ENCODE measurements at regions not wholly inside any gene's neighbourhood (a gene's known extent, or its start where the extent isn't known, plus 50 kb on each side); places are given as distances from the start of the nearest gene placed in this dataset.

- POLR2A ChIA-PET (ENCODE audit: partially characterized antibody), result no interaction called here
- no peak for FAIRE-seq
- TF ChIP-seq FOSL1 (IDR thresholded peaks at IDR 0.05; ENCODE audit: insufficient read depth, low read depth, low read length) (no peak), HDAC2 (IDR thresholded peaks at IDR 0.05; ENCODE audit: borderline replicate concordance in 1 of 2, low read depth in 2 of 2, low read length in 2 of 2) (no peak), USF2 (IDR thresholded peaks at IDR 0.05; ENCODE audit: low read length) (no peak), SIRT6 (IDR thresholded peaks at IDR 0.05; ENCODE audit: low read length) (no peak), RAD21 (IDR thresholded peaks at IDR 0.05 in 1 of 2, conservative IDR thresholded peaks at IDR 0.05 in 1 of 2; ENCODE audit: low read depth in 2 of 2, low read length in 2 of 2) (no peak), GABPA (IDR thresholded peaks at IDR 0.05; ENCODE audit: borderline replicate concordance, insufficient read depth, low read length) (no peak), HDAC6 (IDR thresholded peaks at IDR 0.05; ENCODE audit: low read depth, low read length) (no peak), CTCF (IDR thresholded peaks at IDR 0.05; ENCODE audit: control extremely low read depth in 1 of 3, insufficient read depth in 1 of 3, low read depth in 1 of 3, low read length in 3 of 3) (no peak), YY1 (IDR thresholded peaks at IDR 0.05; ENCODE audit: low read depth, low read length) (no peak)
These were observed 452.5 kb downstream of the CDH26 start for GRCh38 chr20:60410618-60411264.

More at GRCh38 chr20:60410618-60411264, 452.5 kb downstream of the CDH26 start:
- no peaks in the 10 kb centered on the region for H3K4me1 ChIP-seq (replicated peaks in 1 of 4; ENCODE audit: control insufficient read depth in 3 of 4, insufficient read depth in 4 of 4, low read length in 3 of 4)
- H4K91ac ChIP-seq (replicated peaks; ENCODE audit: insufficient read length, low read length), result no peak overlapping the region
- H2AK5ac ChIP-seq (ENCODE audit: low read depth, low read length), result no peak overlapping the region
- H2BK15ac ChIP-seq (ENCODE audit: low read length), result no peak overlapping the region
- H2AFZ ChIP-seq (ENCODE audit: low read length), result no peak overlapping the region
- WGBS, 2 experiments (ENCODE audit: extremely low coverage in 1 of 2, insufficient coverage in 1 of 2, insufficient read length in 1 of 2, insufficient replicate concordance in 2 of 2, low coverage in 1 of 2, low lambda C conversion rate in 2 of 2, missing lambda C conversion rate in 1 of 2), result 94% methylated on average over 7 of the region's 7 CpGs; no CpG with 5 or more reads in 1 of the 2 experiments
- H3K79me1 ChIP-seq (ENCODE audit: low read depth, low read length), result no peaks in the 10 kb centered on the region
- H2BK12ac ChIP-seq (ENCODE audit: low read depth, low read length), result no peak overlapping the region
- H3K56ac ChIP-seq (replicated peaks; ENCODE audit: insufficient read length, low read depth, low read length), result no peak overlapping the region
- H4K20me1 ChIP-seq (replicated peaks in 1 of 2; ENCODE audit: control insufficient read depth in 1 of 2, insufficient read depth in 2 of 2, low read length in 2 of 2), result no peaks in the 10 kb centered on the region
- no peak overlapping the region for H2BK20ac ChIP-seq (ENCODE audit: low read length)
- no peak overlapping the region for H3K9ac ChIP-seq (replicated peaks in 1 of 4; ENCODE audit: extremely low read depth in 1 of 4, low read depth in 3 of 4, low read length in 3 of 4)
- H3K4me2 ChIP-seq (ENCODE audit: insufficient read depth in 1 of 2, low read depth in 2 of 2, low read length in 2 of 2), result no peak overlapping the region
- H3K27me3 ChIP-seq (replicated peaks in 1 of 4; ENCODE audit: control insufficient read depth in 3 of 4, extremely low read depth in 1 of 4, insufficient read depth in 3 of 4, low read length in 3 of 4), result peaks cover 0 to 1% (median 0%) of the 10 kb centered on the region in 4 experiments; a peak in 2 of 7 replicates
- H2BK120ac ChIP-seq (replicated peaks; ENCODE audit: low read depth, low read length), result no peak overlapping the region
- DNase-seq (ENCODE audit: low read depth in 1 of 2, low spot score in 2 of 2), result no peak
- H4K8ac ChIP-seq (ENCODE audit: extremely low read depth, insufficient read depth, low read length), result no peak overlapping the region
- H3K23me2 ChIP-seq (ENCODE audit: low read depth, low read length), result no peaks in the 10 kb centered on the region
- H3K18ac ChIP-seq (ENCODE audit: extremely low read depth, low read length), result no peak overlapping the region
- H2BK5ac ChIP-seq (ENCODE audit: low read depth, low read length), result no peak overlapping the region
- no peak overlapping the region for H4K5ac ChIP-seq (ENCODE audit: insufficient read length, low read depth, low read length)
- no peaks in the 10 kb centered on the region for H3K79me2 ChIP-seq (ENCODE audit: control insufficient read depth in 1 of 2, insufficient read depth in 2 of 2, low read length in 2 of 2)
- no peak overlapping the region for H3K27ac ChIP-seq (ENCODE audit: low read depth, low read length)
- H3K36me3 ChIP-seq (ENCODE audit: control insufficient read depth in 2 of 4, insufficient read depth in 4 of 4, low read length in 3 of 4), result no peaks in the 10 kb centered on the region
- CTCF ChIA-PET (ENCODE audit: partially characterized antibody), result no interaction called here
- no peak overlapping the region for H3K14ac ChIP-seq (ENCODE audit: insufficient read length)
- no peak overlapping the region for H3K4me3 ChIP-seq (ENCODE audit: extremely low read depth in 1 of 4, insufficient read depth in 2 of 4, low read depth in 3 of 4, low read length in 4 of 4)
- H3K9me3 ChIP-seq (ENCODE audit: insufficient read depth in 2 of 2, low read depth in 1 of 2, low read length in 1 of 2), result peaks cover 0 to 8% of the 10 kb centered on the region in 2 experiments; a peak in 2 of 4 replicates
- H3K23ac ChIP-seq (ENCODE audit: insufficient read length), result no peak overlapping the region
- no peak overlapping the region for H3K4ac ChIP-seq (replicated peaks; ENCODE audit: insufficient read length, low read depth, low read length)

All from H1 (cell line).